A673 (cell line): ENCODE measurements at regions not wholly inside any gene's neighbourhood (a gene's known extent, or its start where the extent isn't known, plus 50 kb on each side); places are given as distances from the start of the nearest gene placed in this dataset.

Experiments used
- EZH2 ChIP-seq: fragments of 200-600 bp; sonication (generic); IDR thresholded peaks from 2 replicates; pipeline ENCODE4 v1.6.1; 2017; ENCODE audit warnings: borderline replicate concordance, low read depth, mild to moderate bottlenecking, mixed read lengths, antibody characterized with exemption, low read length; ENCODE audit not compliant: poor library complexity, severe bottlenecking
- TF ChIP-seq, protein P1 (sequence below): fragments of 300-800, 200-600 bp; sonication (generic); conservative IDR thresholded peaks from 2 replicates; pipeline ENCODE4 v1.5.1; 2017; ENCODE audit warnings: low read depth, mild to moderate bottlenecking, antibody characterized with exemption, low read length, moderate library complexity, mixed read lengths

DNA sequence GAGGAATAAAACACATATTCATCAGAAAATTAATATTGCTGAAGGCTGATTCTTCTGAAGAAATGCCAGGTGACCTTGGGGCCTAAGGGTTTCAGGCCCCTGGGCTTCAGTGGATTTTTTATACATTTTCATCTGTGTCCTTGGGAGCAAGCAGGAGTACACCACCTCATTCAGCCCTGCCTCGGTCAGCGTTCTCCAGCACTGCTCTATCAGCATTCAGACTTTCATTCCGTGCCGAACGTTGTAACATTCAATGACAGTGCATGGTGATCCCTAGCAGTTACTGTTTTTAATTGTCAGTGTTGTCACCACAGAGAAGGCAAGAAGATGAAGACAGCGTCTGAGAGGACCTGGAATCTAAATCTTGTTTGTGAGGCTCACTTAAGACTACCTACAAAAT is 490.4 kb downstream of the DNAH5 start:
- TF ChIP-seq EZH2: no peak
- TF ChIP-seq, protein P1, sequence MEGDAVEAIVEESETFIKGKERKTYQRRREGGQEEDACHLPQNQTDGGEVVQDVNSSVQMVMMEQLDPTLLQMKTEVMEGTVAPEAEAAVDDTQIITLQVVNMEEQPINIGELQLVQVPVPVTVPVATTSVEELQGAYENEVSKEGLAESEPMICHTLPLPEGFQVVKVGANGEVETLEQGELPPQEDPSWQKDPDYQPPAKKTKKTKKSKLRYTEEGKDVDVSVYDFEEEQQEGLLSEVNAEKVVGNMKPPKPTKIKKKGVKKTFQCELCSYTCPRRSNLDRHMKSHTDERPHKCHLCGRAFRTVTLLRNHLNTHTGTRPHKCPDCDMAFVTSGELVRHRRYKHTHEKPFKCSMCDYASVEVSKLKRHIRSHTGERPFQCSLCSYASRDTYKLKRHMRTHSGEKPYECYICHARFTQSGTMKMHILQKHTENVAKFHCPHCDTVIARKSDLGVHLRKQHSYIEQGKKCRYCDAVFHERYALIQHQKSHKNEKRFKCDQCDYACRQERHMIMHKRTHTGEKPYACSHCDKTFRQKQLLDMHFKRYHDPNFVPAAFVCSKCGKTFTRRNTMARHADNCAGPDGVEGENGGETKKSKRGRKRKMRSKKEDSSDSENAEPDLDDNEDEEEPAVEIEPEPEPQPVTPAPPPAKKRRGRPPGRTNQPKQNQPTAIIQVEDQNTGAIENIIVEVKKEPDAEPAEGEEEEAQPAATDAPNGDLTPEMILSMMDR: no peak
